DND-41 (cell line): ENCODE measurements at regions not wholly inside any gene's neighbourhood (a gene's known extent, or its start where the extent isn't known, plus 50 kb on each side); places are given as distances from the start of the nearest gene placed in this dataset.

Experiments used
- ATAC-seq: fragments of 200-7000 bp; cut with Tn5 transposase; 3 replicates; pipeline ENCODE4 v1.9.1; 2021; ENCODE audit warnings: low read depth; ENCODE audit not compliant: insufficient read depth
- DNase-seq: peaks from one replicate; pipeline ENCODE4 v3.0.0-alpha.2; 2020
- H2AFZ ChIP-seq: 2 replicates; pipeline ENCODE4 v1.6.0; 2012; ENCODE audit warnings: low read depth, low read length
- H3K27ac ChIP-seq: 2 replicates; pipeline ENCODE4 v1.5.1; 2012; ENCODE audit warnings: low read length, inconsistent platforms
- H3K27me3 ChIP-seq: fragments of 200-600 bp; sonication (generic); 2 replicates; pipeline ENCODE4 v1.6.0; 2012; ENCODE audit warnings: low read length, mild to moderate bottlenecking, inconsistent platforms; ENCODE audit not compliant: insufficient read depth, poor library complexity
- H3K36me3 ChIP-seq: 2 replicates; pipeline ENCODE4 v1.5.1; 2012; ENCODE audit warnings: low read length, inconsistent platforms; ENCODE audit not compliant: insufficient read depth
- H3K4me1 ChIP-seq: 2 replicates; pipeline ENCODE4 v1.5.1; 2012; ENCODE audit warnings: mild to moderate bottlenecking, low read length; ENCODE audit not compliant: insufficient read depth
- H3K4me2 ChIP-seq: 2 replicates; pipeline ENCODE4 v1.6.0; 2012; ENCODE audit warnings: mild to moderate bottlenecking, moderate library complexity, low read length, inconsistent platforms; ENCODE audit not compliant: insufficient read depth
- H3K4me3 ChIP-seq, 2 experiments: fragments of 200-600 bp in 1 of 2; shearing (Covaris generic) in 1 of 2; 2 replicates each; pipeline ENCODE4 v1.5.1; 2012 to 2016; ENCODE audit warnings: inconsistent platforms in 2 of 2, low read length in 2 of 2, mild to moderate bottlenecking in 2 of 2, low read depth in 1 of 2, moderate library complexity in 1 of 2
- H3K79me2 ChIP-seq: 2 replicates; pipeline ENCODE4 v1.6.0; 2012; ENCODE audit warnings: low read length, inconsistent platforms; ENCODE audit not compliant: insufficient read depth
- H3K9ac ChIP-seq: 2 replicates; pipeline ENCODE4 v1.6.0; 2012; ENCODE audit warnings: low read depth, mild to moderate bottlenecking, inconsistent platforms, low read length, moderate library complexity
- H3K9me3 ChIP-seq: 2 replicates; pipeline ENCODE4 v1.5.1; 2012; ENCODE audit warnings: low read length, moderate library complexity, mild to moderate bottlenecking, inconsistent platforms; ENCODE audit not compliant: insufficient read depth, severe bottlenecking
- H4K20me1 ChIP-seq: 2 replicates; pipeline ENCODE4 v1.6.0; 2012; ENCODE audit warnings: low read length; ENCODE audit not compliant: insufficient read depth
- EZH2 ChIP-seq: IDR thresholded peaks from 3 replicates; pipeline ENCODE4 v1.6.1; 2012; ENCODE audit warnings: borderline replicate concordance, low read depth, mild to moderate bottlenecking, moderate library complexity, low read length, inconsistent platforms; ENCODE audit not compliant: severe bottlenecking
- TF ChIP-seq, protein P1 (sequence below): IDR thresholded peaks from 2 replicates; pipeline ENCODE4 v1.5.1; 2012; ENCODE audit warnings: borderline replicate concordance, low read length, moderate library complexity, mild to moderate bottlenecking; ENCODE audit not compliant: poor library complexity, severe bottlenecking; ENCODE audit errors: extremely low read depth

DNA sequence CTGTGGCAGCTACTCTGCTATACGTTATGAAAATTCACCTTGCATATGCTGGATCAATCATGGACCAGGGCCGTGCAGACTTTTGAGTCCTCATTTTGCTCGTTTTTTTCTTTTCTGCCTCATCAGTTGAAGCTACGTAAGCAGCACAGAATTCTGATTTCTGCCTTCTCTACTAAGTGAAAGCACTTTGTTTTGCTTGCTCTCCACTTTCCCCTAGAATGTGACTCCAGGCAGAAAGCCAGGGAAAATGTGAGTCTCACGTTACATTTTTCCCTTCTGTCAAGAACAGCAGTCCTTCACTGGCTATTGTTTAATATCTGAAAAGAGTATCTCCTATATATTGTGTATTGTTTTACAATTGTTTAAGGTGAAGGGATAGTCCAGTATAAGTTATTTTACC is 1840.1 kb downstream of the PCDH7 start:
- no peak overlapping the region for H3K4me3 ChIP-seq
- H4K20me1 ChIP-seq = no peaks in the 10 kb centered on the region
- H3K36me3 ChIP-seq = no peaks in the 10 kb centered on the region
- ATAC-seq (no peak), DNase-seq (no peak)
- H3K79me2 ChIP-seq = no peaks in the 10 kb centered on the region
- no peak overlapping the region for H3K9ac ChIP-seq
- H3K4me1 ChIP-seq = no peaks in the 10 kb centered on the region
- H3K27me3 ChIP-seq = no peaks in the 10 kb centered on the region
- H3K9me3 ChIP-seq = no peaks in the 10 kb centered on the region
- no peak overlapping the region for H2AFZ ChIP-seq
- H3K4me2 ChIP-seq = no peak overlapping the region
- no peak overlapping the region for H3K27ac ChIP-seq
- TF ChIP-seq, protein P1, sequence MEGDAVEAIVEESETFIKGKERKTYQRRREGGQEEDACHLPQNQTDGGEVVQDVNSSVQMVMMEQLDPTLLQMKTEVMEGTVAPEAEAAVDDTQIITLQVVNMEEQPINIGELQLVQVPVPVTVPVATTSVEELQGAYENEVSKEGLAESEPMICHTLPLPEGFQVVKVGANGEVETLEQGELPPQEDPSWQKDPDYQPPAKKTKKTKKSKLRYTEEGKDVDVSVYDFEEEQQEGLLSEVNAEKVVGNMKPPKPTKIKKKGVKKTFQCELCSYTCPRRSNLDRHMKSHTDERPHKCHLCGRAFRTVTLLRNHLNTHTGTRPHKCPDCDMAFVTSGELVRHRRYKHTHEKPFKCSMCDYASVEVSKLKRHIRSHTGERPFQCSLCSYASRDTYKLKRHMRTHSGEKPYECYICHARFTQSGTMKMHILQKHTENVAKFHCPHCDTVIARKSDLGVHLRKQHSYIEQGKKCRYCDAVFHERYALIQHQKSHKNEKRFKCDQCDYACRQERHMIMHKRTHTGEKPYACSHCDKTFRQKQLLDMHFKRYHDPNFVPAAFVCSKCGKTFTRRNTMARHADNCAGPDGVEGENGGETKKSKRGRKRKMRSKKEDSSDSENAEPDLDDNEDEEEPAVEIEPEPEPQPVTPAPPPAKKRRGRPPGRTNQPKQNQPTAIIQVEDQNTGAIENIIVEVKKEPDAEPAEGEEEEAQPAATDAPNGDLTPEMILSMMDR = no peak
- no peak for TF ChIP-seq EZH2

DNA sequence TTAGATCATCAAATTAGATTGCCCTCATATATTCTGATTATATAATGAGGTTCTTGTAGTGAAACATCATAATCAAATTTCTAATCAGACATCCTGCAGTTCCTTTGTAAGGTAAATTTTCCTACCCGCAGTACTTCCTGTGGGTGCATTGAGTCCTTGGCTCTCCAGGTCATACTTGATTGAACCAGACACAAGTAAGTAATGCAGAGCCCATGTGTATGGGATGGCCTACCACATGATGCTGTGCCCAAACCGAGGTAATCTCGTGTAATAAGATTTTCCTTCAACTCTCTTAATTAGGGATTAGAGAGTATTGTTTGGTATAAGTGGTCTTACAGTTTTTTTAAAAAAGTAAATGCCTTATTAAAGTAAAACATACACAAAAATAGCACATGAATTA is 1841.8 kb downstream of the PCDH7 start:
- no peak overlapping the region for H3K4me3 ChIP-seq
- DNase-seq = no peak

DNA sequence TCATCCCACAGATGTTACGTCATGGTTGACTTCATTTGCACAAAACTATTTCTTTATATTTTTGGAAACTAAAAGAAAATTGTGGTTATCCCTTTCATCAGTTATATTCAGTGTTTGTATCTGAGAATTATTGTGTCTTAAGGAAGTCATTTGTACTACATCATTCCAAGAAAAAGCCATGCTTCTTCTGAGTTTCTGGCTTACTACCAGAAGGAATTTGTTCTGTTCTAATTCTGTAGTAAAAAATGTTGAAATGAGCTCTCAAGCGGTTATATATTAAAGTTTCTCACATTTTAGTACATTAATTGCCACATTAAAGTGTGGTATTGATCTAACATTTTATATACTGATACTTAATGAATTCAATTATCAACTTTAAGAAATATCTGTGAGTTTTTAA is 1844.5 kb downstream of the PCDH7 start:
- TF ChIP-seq, protein P1 = no peak
- no peak for TF ChIP-seq EZH2
- Histone ChIP-seq H2AFZ (no peak overlapping the region), H3K9me3 (no peaks in the 10 kb centered on the region), H3K27me3 (no peaks in the 10 kb centered on the region), H3K4me1 (no peaks in the 10 kb centered on the region), H3K79me2 (no peaks in the 10 kb centered on the region), H3K36me3 (no peaks in the 10 kb centered on the region), H3K4me3 (no peak overlapping the region), H3K27ac (no peak overlapping the region), H3K4me2 (no peak overlapping the region), H3K9ac (no peak overlapping the region), H4K20me1 (no peaks in the 10 kb centered on the region)
- no peak for ATAC-seq
- no peak for DNase-seq

More for the DNA sequence above, 1841.8 kb downstream of the PCDH7 start:
- Histone ChIP-seq H3K9me3 (no peaks in the 10 kb centered on the region), H3K79me2 (no peaks in the 10 kb centered on the region), H2AFZ (no peak overlapping the region), H4K20me1 (no peaks in the 10 kb centered on the region), H3K9ac (no peak overlapping the region), H3K36me3 (no peaks in the 10 kb centered on the region), H3K27ac (no peak overlapping the region), H3K4me2 (no peak overlapping the region), H3K27me3 (no peaks in the 10 kb centered on the region), H3K4me1 (no peaks in the 10 kb centered on the region)
- TF ChIP-seq EZH2 = no peak
- TF ChIP-seq, protein P1 = no peak
- ATAC-seq = no peak

DNA sequence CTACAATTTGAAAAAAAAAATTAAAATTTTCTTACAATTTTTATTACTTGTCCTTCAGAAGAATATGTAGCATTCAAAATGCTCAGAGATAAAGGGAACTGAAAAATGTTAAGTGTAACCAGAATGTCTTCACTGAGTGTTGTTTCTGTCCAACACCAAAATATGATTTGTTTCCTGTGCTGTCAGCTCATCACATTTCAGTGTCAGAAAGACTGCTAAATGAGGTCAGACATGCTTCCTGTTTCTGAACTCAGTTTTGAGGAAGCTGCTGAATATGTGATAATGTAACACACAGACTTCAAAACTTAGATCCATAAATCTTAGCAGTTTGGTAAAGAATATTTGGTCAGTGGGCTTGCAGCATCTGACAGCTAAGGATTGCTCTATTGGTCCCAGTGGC is 1849.7 kb downstream of the PCDH7 start:
- Histone ChIP-seq H3K79me2 (no peaks in the 10 kb centered on the region), H3K4me1 (no peaks in the 10 kb centered on the region), H3K27ac (no peak overlapping the region), H2AFZ (no peak overlapping the region), H3K9ac (no peak overlapping the region), H3K4me2 (no peak overlapping the region), H4K20me1 (no peaks in the 10 kb centered on the region), H3K36me3 (no peaks in the 10 kb centered on the region), H3K9me3 (no peaks in the 10 kb centered on the region), H3K4me3 (no peak overlapping the region), H3K27me3 (no peaks in the 10 kb centered on the region)
- ATAC-seq (no peak), DNase-seq (no peak)
- TF ChIP-seq EZH2 = no peak
- TF ChIP-seq, protein P1 = no peak
